Osteocyte (in vitro differentiated cells): ENCODE measurements at regions not wholly inside any gene's neighbourhood (a gene's known extent, or its start where the extent isn't known, plus 50 kb on each side); places are given as distances from the start of the nearest gene placed in this dataset.

Experiments used
- DNase-seq: peaks from one replicate; pipeline ENCODE4 v3.0.0; 2021; ENCODE audit warnings: mixed read lengths; ENCODE audit not compliant: unreplicated experiment; ENCODE audit errors: extremely low spot score
- H3K27ac Mint-ChIP-seq: one replicate; pipeline ENCODE4 v1.8.0; 2021; ENCODE audit warnings: mild to moderate bottlenecking, mixed read lengths; ENCODE audit not compliant: unreplicated experiment
- H3K27me3 Mint-ChIP-seq: one replicate; pipeline ENCODE4 v1.8.0; 2021; ENCODE audit warnings: mixed read lengths; ENCODE audit not compliant: unreplicated experiment
- H3K36me3 Mint-ChIP-seq: one replicate; pipeline ENCODE4 v1.8.0; 2021; ENCODE audit warnings: mixed read lengths; ENCODE audit not compliant: unreplicated experiment
- H3K4me1 Mint-ChIP-seq: one replicate; pipeline ENCODE4 v1.8.0; 2021; ENCODE audit warnings: mixed read lengths; ENCODE audit not compliant: unreplicated experiment
- H3K4me3 Mint-ChIP-seq: one replicate; pipeline ENCODE4 v1.8.0; 2021; ENCODE audit warnings: mild to moderate bottlenecking, moderate library complexity, mixed read lengths; ENCODE audit not compliant: unreplicated experiment
- H3K9me3 Mint-ChIP-seq: one replicate; pipeline ENCODE4 v1.8.0; 2021; ENCODE audit warnings: mixed read lengths; ENCODE audit not compliant: unreplicated experiment
- CTCF ChIP-seq: fragments of 200-600 bp; sonication (generic); IDR thresholded peaks from 2 replicates; pipeline ENCODE4 v1.5.0; 2021; ENCODE audit warnings: antibody characterized with exemption, mild to moderate bottlenecking, moderate library complexity

DNA sequence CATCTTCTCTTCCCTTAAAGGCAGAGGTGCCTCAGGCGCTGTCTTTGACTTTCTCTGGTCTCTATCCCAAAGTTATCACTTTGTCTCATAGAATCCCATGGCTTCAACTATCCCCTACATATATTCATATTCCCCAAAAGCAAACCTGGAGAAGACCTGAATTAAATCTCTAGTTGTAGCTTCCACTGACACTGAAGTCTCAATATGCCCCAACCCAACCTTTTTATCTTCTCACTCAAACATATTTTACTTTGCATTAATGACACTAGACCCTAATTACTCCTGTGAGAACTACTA is 354.5 kb upstream of the DUSP10 start:
- no peak for DNase-seq
- Mint-ChIP-seq H3K4me1 (no peaks in the 10 kb centered on the region), H3K27me3 (peaks cover 17% of the 10 kb centered on the region), H3K36me3 (no peaks in the 10 kb centered on the region), H3K27ac (no peak overlapping the region), H3K9me3 (no peaks in the 10 kb centered on the region), H3K4me3 (no peak overlapping the region)
- no peak for TF ChIP-seq CTCF

DNA sequence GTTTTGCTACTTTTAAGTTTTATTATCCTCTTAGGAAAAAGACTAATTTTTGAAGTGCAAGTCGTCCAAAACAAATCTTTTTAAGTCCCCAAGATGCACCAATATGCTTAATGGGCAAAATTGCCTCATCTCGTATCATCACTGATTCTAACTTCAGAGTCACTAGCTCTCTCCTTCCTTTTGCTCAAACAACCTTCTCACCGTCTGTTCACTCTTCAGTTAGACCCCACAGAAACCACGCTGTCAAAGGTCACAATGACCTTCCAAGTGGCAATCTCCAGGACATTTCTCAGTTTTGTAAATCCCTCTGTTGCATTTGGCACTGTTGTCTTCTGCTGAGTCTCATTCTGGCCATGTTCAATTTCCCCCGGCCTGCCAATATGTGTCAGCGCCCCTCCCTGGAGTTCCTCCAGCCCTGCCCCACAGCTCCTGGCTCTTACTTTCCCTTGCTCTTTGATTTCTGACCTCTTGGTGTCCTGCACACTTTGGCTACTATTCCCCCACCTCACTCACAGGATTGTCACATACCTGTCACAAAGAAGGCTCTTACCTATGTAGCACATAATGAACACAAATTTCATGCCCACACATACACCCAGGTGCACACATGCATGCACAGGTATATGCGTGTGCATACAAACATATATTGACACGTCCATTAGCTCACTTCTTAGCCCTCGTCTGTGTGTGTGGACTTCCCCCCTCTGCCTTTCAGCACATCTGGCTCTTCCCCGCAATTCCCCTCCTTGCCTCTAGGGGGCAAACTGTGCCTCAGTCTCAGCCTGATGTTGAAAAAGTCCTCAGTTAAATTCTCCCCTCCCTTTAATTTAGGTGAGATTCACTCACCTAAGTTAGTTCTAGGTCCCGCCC is 354.0 kb upstream of the DUSP10 start:
- Mint-ChIP-seq H3K36me3 (no peaks in the 10 kb centered on the region), H3K9me3 (no peaks in the 10 kb centered on the region), H3K27ac (no peak overlapping the region), H3K27me3 (peaks cover 17% of the 10 kb centered on the region), H3K4me3 (no peak overlapping the region), H3K4me1 (no peaks in the 10 kb centered on the region)
- no peak for DNase-seq
- TF ChIP-seq CTCF: peak; percentile 76

- Mint-ChIP-seq H3K27me3 (peaks cover 12% of the 10 kb centered on the region), H3K4me3 (no peak overlapping the region), H3K36me3 (no peaks in the 10 kb centered on the region), H3K27ac (no peak overlapping the region), H3K4me1 (no peaks in the 10 kb centered on the region), H3K9me3 (no peaks in the 10 kb centered on the region)
- TF ChIP-seq CTCF: no peak
- no peak for DNase-seq
These were observed 351.6 kb upstream of the DUSP10 start for GRCh38 chr1:222093518-222093917.

GRCh38 chr1:222090103-222090502 is 348.2 kb upstream of the DUSP10 start:
- no peak for DNase-seq
- no peak overlapping the region for H3K4me3 Mint-ChIP-seq
- H3K9me3 Mint-ChIP-seq: peaks cover 4% of the 10 kb centered on the region

More at GRCh38 chr1:222090103-222090502, 348.2 kb upstream of the DUSP10 start:
- H3K36me3 Mint-ChIP-seq: no peaks in the 10 kb centered on the region
- H3K27me3 Mint-ChIP-seq: peaks cover 17% of the 10 kb centered on the region
- TF ChIP-seq CTCF: no peak
- H3K27ac Mint-ChIP-seq: no peak overlapping the region
- no peaks in the 10 kb centered on the region for H3K4me1 Mint-ChIP-seq
